Testis (tissue), 2 donors: ENCODE measurements at regions not wholly inside any gene's neighbourhood (a gene's known extent, or its start where the extent isn't known, plus 50 kb on each side); places are given as distances from the start of the nearest gene placed in this dataset.

Source experiments
- POLR2A ChIP-seq: fragments of 450-650 bp; IDR thresholded peaks from one replicate; pipeline ENCODE4 v1.6.1; 2017; ENCODE audit warnings: antibody characterized with exemption, mild to moderate bottlenecking, moderate library complexity
- TF ChIP-seq, protein P1 (sequence below), 3 experiments: fragments of 450-650 bp in 2 of 3; fragments of 200-600 bp in 1 of 3; sonication (generic) in 1 of 3; IDR thresholded peaks; one replicate each; pipeline ENCODE4 v1.5.1; 2016 to 2019; ENCODE audit warnings: antibody characterized with exemption in 3 of 3, mild to moderate bottlenecking in 2 of 3, moderate library complexity in 1 of 3

DNA sequence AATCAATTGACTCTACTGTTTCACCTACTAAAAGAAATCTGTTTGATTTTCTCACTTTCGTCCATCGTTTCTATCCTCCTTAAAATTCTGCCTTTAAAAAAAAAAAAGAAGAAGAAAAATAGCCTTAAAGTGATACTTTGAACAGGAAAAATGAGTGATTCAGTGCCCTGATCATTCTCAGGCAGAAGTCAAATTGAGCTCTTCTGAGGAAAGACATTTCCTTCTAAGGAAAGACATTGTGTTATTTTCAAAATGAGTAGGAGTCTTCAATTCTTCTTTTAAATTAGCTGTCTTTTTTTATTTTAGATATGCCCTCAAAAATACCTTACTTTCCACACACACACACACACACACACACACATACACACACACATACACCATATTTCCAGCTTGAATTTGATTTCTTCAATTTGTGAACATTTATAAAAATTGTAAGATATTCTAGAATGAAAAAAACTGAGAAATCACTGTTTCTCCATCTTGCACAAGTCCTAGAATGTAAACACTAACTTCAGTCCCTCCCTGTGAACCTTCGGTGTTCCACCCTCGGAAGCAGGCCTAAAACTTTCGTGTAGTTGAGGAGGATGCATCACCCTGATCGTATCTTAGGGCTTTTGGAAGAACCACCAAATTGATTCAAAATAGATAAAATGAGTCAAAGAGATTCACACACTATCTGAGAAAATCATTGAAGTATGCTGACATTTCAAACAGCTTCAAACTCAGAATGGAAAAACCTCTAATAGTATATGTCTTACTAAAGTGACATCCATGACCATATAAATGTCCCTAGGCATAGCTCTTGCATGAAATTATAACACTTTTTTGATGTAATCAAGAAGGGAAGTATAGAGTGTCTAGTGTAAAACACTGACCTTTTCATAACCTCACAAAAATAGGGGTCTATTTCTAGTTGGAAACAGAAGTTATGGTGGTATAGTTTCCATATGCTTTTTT is 270.8 kb downstream of the GATA3 start:
- TF ChIP-seq, protein P1, sequence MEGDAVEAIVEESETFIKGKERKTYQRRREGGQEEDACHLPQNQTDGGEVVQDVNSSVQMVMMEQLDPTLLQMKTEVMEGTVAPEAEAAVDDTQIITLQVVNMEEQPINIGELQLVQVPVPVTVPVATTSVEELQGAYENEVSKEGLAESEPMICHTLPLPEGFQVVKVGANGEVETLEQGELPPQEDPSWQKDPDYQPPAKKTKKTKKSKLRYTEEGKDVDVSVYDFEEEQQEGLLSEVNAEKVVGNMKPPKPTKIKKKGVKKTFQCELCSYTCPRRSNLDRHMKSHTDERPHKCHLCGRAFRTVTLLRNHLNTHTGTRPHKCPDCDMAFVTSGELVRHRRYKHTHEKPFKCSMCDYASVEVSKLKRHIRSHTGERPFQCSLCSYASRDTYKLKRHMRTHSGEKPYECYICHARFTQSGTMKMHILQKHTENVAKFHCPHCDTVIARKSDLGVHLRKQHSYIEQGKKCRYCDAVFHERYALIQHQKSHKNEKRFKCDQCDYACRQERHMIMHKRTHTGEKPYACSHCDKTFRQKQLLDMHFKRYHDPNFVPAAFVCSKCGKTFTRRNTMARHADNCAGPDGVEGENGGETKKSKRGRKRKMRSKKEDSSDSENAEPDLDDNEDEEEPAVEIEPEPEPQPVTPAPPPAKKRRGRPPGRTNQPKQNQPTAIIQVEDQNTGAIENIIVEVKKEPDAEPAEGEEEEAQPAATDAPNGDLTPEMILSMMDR (IDR thresholded peaks at IDR 0.05) = no peak
- TF ChIP-seq POLR2A = no peak
